HG02798 (cell line): ENCODE measurements at regions not wholly inside any gene's neighbourhood (a gene's known extent, or its start where the extent isn't known, plus 50 kb on each side); places are given as distances from the start of the nearest gene placed in this dataset.

Experiments
- ATAC-seq: cut with Tn5 transposase; IDR thresholded peaks from one replicate; pipeline ENCODE4 v1.9.1; 2021; ENCODE audit warnings: mild to moderate bottlenecking; ENCODE audit not compliant: unreplicated experiment, poor library complexity

GRCh38 chr2:5352286-5352685, 339.9 kb upstream of the SOX11 start:
- ATAC-seq = no peak

- ATAC-seq = no peak
These were observed 338.6 kb upstream of the SOX11 start for GRCh38 chr2:5353565-5353964.

- ATAC-seq = no peak
These were observed 332.8 kb upstream of the SOX11 start for GRCh38 chr2:5359397-5359796.

- no peak for ATAC-seq
These were observed 332.1 kb upstream of the SOX11 start for GRCh38 chr2:5360081-5360480.

GRCh38 chr2:5364361-5364760, 327.8 kb upstream of the SOX11 start:
- no peak for ATAC-seq

- ATAC-seq = peak; percentile 69
These were observed 326.2 kb upstream of the SOX11 start for GRCh38 chr2:5365871-5366461.

GRCh38 chr2:5367321-5367720, 324.9 kb upstream of the SOX11 start:
- ATAC-seq = no peak

GRCh38 chr2:5368263-5368662, 323.9 kb upstream of the SOX11 start:
- no peak for ATAC-seq

- no peak for ATAC-seq
These were observed 322.7 kb upstream of the SOX11 start for GRCh38 chr2:5369510-5369909.

GRCh38 chr2:5370158-5370557, 322.0 kb upstream of the SOX11 start:
- no peak for ATAC-seq

- no peak for ATAC-seq
These were observed 320.0 kb upstream of the SOX11 start for GRCh38 chr2:5372141-5372540.

GRCh38 chr2:5373200-5373599, 319.0 kb upstream of the SOX11 start:
- no peak for ATAC-seq

- no peak for ATAC-seq
These were observed 317.4 kb upstream of the SOX11 start for GRCh38 chr2:5374762-5375161.

GRCh38 chr2:5377323-5377722, 314.9 kb upstream of the SOX11 start:
- no peak for ATAC-seq

- ATAC-seq = no peak
These were observed 312.4 kb upstream of the SOX11 start for GRCh38 chr2:5379811-5380210.

GRCh38 chr2:5385596-5385995, 306.6 kb upstream of the SOX11 start:
- no peak for ATAC-seq

- ATAC-seq = no peak
These were observed 304.8 kb upstream of the SOX11 start for GRCh38 chr2:5387406-5387805.

GRCh38 chr2:5389740-5390139, 302.4 kb upstream of the SOX11 start:
- ATAC-seq = no peak

- ATAC-seq = no peak
These were observed 300.8 kb upstream of the SOX11 start for GRCh38 chr2:5391362-5391761.

GRCh38 chr2:5392658-5393057, 299.5 kb upstream of the SOX11 start:
- ATAC-seq = no peak

GRCh38 chr2:5393474-5393873, 298.7 kb upstream of the SOX11 start:
- ATAC-seq = no peak

- no peak for ATAC-seq
These were observed 298.0 kb upstream of the SOX11 start for GRCh38 chr2:5394223-5394622.

- ATAC-seq = no peak
These were observed 291.0 kb upstream of the SOX11 start for GRCh38 chr2:5401115-5401657.
